ENCODE measurements at regions not wholly inside any gene's neighbourhood (a gene's known extent, or its start where the extent isn't known, plus 50 kb on each side); places are given as distances from the start of the nearest gene placed in this dataset.

DNA sequence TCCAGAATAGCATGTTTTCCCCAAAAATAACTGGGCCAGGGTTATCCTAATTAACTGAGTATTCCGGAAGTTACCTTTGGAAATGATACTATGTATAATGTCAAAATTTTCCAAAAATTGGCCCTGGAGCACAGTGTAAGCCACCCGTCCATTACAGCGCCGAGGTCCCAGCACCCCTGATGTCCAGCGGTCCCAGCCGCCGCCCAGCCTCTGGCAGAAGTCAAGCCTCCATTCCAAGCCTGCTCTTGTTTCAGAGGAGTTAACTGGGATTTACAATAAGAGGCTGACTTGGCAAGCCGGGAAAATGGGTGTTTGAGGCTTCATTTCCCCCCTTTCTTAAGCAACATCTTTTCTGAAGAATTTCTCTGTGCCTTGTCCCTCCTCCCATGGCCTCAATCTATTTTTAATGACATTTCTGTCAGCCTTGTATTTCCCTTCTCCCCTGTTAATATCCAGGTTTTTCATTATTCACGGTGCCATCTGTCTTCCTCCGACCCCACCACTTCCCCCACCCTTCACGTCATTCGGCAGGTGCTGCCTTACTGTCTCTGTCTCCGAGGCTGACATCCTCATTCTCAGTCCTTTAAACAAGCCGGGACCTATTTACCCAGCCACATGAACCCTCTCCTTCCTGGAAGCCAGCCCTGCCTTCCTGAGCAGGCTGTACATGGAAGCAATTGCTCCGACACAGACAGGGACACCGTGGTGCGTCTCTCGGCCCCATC, 490.9 kb downstream of the NPHP4 start:
- no peak for DNase-seq

- DNase-seq, result no peak
Measured at GRCh38 chr1:5500541-5500940, 491.7 kb downstream of the NPHP4 start.

GRCh38 chr1:5497503-5497902, 494.7 kb downstream of the NPHP4 start:
- no peak for DNase-seq

- no peak for DNase-seq
Measured at GRCh38 chr1:5495596-5496410, 496.4 kb downstream of the NPHP4 start.

DNA sequence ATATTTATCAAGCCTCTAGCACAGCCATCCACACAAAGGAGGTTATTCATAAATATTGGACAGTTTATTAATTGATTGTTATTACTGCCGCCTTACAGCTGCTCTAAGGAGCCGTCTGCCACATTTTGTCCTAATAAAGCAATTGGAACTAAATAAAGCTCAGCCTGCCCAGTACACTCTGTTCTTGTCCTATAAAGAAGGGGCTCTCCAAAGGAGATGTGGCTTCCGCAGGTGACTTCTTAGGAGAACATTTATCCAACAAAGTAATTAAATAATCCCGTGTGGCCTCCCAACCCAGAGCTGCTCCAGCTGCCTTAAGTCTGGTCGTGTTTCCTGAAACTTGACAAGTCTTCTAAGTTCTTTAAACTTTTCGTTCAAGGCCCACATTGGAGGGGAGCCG, 497.7 kb downstream of the NPHP4 start:
- DNase-seq, result no peak

DNA sequence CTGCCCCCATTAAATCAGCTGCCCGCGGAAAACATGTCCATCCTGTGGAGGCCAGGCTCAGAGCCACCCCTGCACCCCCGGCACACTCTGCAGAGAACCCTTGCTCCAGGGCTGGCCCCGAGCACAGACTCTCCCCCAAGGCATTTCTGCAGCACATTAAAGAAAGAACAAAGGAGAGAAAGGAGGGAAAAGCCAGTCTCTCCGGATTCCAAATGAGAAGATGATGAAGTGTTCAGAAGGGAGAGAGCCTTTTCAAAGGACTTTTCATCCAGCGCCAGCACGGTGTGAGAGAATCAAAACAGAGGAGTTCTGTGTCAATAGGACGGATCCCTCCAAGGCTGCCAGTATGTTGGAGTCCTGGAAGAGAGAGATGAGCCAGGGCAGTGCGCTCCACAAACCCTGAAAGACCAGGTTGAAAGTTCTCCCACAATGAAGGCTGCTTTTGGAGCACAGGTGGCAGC, 498.3 kb downstream of the NPHP4 start:
- DNase-seq, result no peak

DNA sequence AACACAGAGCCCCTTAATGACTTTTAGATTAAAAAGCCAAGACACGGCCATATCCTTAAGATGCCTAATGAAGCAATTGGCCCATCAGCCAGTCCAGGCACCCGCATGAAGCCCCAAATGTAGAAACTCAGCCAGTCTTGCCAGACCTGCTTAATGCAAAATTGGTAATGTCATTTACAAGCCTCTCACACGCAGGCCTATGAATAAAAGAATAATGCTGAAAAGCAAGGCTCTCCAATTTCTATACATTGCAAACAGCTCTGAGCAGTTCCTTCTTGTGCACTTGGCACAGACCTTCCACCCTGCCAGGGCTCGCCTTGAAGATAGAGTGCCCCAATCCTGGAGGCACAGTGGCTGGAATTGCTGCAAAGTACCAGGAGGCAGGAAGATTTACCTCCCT, 498.9 kb downstream of the NPHP4 start:
- no peak for DNase-seq

- no peak for DNase-seq
Measured at GRCh38 chr1:5492846-5493245, 499.4 kb downstream of the NPHP4 start.

- DNase-seq, result no peak
Measured at GRCh38 chr1:5491207-5491904, 500.9 kb downstream of the NPHP4 start.

- DNase-seq, result peak; percentile 37 to 39
Measured at GRCh38 chr1:5490635-5491034, 501.6 kb downstream of the NPHP4 start.

DNA sequence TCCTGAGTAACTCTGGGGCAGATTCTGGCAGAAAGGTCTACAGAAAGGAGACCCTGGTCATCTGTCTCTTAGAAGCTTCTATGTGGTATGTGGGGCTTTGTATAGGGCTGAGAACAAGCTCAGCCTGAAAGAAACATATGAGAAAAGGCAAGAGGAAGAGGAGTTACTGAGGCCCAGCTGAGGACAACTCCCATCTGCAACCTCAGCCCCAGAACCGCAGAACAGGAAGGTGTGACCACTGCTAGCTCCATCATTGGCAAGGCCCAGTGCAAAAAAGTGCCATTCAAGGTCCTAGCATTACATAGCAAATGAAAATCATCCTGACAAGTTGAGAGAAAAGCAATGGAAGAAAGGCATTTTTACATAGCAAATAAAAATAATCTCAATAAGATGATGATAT, 503.8 kb downstream of the NPHP4 start:
- no peak for DNase-seq

- no peak for DNase-seq
Measured at GRCh38 chr1:5485968-5486696, 506.1 kb downstream of the NPHP4 start.

DNA sequence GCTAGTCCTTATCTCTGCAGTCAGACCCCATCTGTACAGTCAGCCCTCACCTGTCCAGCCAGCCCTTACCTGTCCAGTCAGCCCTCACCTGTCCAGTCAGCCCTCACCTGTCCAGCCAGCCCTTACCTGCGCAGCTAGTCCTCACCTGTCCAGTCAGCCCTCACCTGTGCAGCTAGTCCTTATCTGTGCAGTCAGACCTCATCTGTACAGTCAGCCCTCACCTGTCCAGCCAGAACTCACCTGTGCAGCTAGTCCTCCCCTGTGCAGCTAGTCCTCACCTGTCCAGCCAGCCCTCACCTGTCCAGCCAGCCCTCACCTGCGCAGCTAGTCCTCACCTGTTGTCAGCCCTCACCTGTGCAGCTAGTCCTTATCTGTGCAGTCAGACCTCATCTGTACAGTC, 506.8 kb downstream of the NPHP4 start:
- no peak for DNase-seq

DNA sequence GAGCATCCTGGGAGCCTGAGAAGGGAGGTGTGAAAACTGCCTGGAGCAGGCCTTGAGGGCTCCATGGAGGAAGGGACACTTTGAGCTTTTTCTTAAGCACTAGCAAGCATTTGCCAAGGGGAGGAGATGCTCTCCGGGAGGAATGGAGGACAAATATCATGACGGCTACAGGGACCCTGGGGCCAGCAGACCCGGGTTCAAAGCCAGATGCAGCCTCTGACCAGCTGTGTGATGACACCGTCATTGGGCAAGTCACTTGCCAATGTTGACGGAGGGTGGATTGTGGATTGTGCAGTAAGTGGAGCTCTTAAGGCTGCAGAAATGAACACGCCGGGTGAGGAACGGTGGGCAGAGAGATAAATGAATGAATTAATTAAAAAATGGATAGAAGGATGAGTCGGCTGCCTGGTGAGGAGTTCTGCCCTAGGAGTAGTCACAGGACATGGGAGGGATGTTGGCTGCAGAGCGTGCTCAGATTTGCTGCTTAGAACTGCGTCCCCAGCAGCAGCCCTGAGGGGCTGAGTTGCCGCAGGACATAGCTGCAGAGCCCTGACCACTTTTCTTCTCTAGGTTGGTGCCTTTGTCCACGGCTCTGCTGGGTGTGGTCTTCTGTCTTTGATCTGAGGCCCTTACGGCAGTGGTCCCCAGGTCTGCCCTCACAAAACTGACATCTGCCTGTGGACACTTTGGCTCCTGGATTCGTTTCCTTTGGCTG, 507.6 kb downstream of the NPHP4 start:
- no peak for DNase-seq

- DNase-seq, result no peak
Measured at GRCh38 chr1:5481889-5482288, 510.3 kb downstream of the NPHP4 start.

GRCh38 chr1:5480906-5481305, 511.3 kb downstream of the NPHP4 start:
- no peak for DNase-seq

GRCh38 chr1:5479876-5480646, 512.2 kb downstream of the NPHP4 start:
- DNase-seq, result no peak

DNA sequence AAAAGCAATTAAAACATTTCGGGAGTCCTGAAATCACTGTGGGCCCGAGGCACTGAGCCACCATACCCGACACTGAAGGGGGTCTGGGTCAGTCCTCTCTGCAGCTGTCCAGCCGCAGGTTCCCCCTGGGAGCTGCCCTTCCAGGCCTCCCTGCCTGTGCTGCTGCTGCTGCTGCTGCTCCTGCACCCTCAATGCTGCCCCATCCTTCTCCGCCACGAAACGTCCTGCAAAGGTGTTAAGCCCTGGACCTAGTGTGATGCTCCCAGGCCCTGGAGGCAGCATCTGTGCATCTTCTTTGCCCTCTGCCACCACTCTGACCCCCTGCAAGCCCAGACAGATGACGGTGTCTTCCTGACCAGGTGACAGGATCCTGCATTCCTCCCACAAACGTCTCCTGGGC, 513.3 kb downstream of the NPHP4 start:
- no peak for DNase-seq

DNA sequence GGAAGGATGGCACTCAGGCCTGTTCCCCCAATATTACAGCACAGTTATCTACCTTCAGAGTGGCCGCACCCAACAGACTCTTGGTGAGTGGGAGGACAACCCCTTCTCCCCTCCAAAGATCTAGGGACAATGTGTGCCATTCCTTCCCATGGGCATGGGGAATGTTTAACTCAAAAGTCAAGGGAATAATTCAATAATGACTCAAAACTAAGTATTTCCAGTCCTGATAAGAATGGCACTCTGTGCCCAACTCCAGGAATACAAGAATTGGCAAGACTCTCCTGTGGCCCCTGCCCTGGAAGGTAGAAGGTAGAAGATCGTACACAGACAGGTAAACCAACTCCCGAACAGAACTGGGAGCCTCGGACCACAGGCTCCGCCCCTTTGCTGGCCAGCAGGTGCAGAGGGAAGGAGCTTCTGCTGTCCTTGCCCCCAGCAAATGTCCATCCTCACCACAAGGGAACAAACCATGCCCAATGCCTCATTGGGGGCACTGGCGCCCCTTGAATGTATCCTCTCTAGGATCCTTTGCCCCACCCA, 514.0 kb downstream of the NPHP4 start:
- DNase-seq, result no peak

DNA sequence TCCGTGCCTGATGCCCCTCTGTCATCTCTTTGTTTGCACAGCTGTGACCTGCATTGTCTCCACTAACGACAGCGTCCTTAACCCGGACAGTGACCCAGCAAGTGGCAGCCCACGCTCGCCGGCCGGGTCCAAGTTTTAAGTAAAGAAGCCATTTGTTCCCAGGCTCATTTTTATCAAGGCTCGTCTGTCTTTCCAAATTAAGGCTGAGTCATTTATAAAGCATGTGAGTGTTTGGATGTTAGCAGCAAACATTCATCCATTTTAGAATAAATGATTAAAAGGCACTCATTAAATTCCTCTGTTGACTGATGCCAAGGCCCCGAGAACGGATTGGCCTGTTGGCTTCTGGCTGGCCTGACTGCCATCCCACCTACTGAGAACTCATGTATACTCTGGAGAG, 514.5 kb downstream of the NPHP4 start:
- no peak for DNase-seq
